HG03378 (cell line): ENCODE measurements at regions not wholly inside any gene's neighbourhood (a gene's known extent, or its start where the extent isn't known, plus 50 kb on each side); places are given as distances from the start of the nearest gene placed in this dataset.

Experiments
- ATAC-seq: cut with Tn5 transposase; IDR thresholded peaks from one replicate; pipeline ENCODE4 v1.9.1; 2021; ENCODE audit warnings: mild to moderate bottlenecking, moderate library complexity; ENCODE audit not compliant: unreplicated experiment

- ATAC-seq: no peak
Observed at GRCh38 chr5:105033637-105034400, 1471.2 kb upstream of the NUDT12 start.

- no peak for ATAC-seq
Observed at GRCh38 chr5:105032917-105033316, 1470.3 kb upstream of the NUDT12 start.

- ATAC-seq: no peak
Observed at GRCh38 chr5:105030153-105030552, 1467.6 kb upstream of the NUDT12 start.

DNA sequence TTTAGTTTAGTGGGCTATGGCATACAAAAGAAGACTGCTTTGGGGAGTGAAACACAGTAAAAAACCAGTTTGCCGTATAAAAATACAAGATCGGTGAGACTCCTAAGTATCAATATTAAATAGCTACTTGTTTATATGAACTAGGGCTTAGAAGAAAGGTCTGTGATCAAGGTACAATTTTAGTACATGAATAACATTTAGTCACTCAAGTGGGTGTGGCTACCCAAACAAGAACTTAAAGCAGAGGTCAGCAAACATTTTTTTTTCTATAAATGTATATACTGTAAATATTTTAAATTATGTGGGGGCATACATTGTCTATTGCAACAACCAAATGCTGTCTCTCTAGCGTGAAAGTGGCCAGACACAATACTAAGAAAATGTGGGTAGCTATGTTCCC is 1452.5 kb upstream of the NUDT12 start:
- ATAC-seq: no peak

DNA sequence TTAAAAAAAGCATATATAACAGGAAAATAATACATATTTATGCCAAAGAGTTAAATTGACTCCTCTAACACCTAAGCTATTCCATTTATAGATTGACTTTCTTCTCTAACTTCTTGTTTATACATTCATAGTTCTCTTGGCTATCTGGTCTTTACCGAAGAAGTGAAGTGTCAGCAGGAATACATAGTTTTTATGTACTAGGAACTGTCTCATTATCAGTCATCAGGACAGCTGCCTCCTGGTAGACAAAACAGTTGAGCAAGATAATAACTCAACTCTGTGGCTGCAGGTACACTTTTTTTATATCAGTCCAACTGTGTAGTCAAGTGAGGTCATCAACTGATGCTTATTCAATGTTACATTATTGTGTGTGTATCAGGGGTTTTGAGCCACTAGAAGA is 1436.0 kb upstream of the NUDT12 start:
- ATAC-seq: no peak

- ATAC-seq: no peak
Observed at GRCh38 chr5:104998169-104998568, 1435.6 kb upstream of the NUDT12 start.

- ATAC-seq: no peak
Observed at GRCh38 chr5:104987074-104987473, 1424.5 kb upstream of the NUDT12 start.

DNA sequence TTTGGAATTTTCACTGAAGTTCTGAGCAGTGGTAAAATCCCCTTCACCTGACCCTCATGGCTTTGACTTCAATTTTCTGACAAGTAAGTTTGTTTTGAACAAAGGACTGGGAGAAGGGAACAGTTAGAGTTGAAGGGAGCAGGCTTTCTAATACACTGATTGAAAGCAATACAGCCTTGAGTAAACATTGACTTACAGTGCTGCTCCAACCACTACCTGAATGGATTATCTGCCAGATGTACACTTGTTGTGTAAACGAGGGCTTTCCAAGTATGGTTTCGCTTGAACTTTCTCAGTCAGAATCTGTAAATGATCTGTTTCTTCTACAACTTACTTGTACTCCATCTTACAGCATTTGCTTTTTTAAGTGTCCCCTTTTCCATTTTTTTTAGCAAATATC is 1414.9 kb upstream of the NUDT12 start:
- no peak for ATAC-seq

DNA sequence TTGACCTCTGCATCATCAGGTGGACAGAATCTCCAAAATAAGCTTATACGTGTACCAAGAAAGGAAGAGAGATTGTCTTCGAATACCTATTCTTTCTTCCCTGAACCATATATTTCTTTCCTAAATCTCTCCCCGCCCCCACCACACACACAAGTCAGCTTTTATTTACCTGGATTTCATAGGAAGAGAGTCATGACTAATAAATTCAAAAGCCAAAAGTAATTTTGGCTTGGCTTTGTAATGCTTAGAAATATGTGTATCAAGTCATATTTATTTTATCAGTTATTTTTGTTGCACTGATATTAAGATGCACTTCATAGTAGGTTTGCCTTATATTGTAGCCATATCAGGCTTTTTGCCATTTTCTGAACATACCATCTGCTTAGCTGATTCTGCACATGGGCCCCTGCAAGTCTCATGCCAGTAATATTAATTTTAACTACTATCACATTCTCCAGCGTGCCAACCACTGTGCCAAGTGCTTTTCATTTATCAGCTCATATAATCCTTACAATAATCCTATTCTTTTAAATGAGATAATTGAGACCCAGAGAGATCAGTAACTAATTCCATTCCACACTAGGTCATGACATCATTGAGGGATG is 1405.3 kb upstream of the NUDT12 start:
- ATAC-seq: no peak

DNA sequence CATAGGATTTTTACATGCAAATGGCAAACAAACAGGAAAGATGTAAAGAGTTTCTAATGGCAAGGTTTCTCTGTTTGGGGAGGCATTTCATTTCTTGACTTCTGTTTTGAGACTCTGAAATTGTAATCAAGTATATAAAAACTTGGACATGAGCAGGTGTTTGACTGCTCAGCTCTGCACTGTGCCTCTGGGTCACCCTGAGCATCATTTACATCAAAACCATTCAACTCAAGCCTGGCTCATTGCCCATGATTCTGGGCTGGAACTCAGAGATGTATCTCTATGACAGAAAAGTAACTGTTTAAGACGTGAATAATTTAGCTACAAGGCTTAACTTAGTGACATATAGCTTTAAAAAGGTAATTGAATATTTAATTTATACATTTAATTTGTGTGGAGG is 1402.4 kb upstream of the NUDT12 start:
- no peak for ATAC-seq

DNA sequence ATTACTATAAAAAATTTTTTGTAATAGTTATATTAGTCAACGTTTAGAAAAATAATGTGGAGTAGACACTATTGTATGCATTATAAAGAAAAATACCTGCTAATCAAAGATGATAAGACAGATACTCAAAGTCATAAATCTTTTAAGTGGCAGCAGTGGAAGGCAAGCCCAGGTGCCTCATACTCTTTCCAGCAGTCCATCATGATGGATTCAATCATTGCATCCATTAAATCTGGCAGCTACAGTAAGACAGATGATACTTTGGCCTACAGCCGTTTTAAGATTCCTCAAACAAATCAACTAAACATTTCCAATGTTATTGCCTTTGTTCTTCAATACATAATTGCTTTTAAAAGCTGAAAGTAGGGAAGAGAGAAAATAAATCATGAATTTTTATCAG is 1392.9 kb upstream of the NUDT12 start:
- no peak for ATAC-seq

- ATAC-seq: no peak
Observed at GRCh38 chr5:104952876-104953275, 1390.3 kb upstream of the NUDT12 start.

DNA sequence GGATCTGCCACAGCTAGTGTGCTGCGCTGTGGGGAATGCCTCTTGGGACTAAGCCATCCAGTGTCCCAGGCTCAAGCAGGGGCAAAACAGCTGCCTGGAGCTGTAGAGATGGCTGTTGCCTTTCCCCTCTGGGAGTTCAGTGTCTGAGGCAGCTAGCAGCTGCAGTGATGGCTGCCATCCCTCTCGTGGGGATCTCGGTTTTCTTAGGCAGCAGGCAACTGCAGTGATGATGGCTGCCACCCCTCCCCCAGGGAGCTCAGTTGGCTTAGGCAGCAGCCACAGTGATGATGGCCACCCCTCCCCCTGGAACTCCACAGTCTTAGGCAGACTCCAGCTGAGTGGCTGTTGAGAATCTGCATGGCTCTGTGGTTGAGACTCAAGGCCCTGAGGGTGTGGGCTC is 1389.2 kb upstream of the NUDT12 start:
- ATAC-seq: no peak

DNA sequence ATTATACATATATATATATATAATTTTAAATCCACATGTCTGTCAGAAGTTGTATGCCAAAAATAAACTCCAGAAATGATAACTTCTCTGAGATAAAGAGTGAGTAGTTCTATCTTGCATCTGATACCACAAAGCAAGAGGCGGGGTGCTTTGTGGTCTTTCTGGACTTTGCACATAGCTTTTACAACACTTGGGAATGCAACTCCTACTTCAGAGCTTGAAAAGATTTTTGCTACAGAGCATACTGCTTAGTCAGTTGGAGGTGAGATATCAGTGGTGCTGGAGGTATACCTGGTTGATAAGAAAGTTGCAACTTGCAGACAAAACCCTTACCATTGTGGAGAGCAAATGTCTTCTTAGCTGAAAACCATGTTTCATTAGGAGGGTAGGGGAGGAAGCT is 1384.5 kb upstream of the NUDT12 start:
- ATAC-seq: no peak

- no peak for ATAC-seq
Observed at GRCh38 chr5:104942735-104943134, 1380.1 kb upstream of the NUDT12 start.

DNA sequence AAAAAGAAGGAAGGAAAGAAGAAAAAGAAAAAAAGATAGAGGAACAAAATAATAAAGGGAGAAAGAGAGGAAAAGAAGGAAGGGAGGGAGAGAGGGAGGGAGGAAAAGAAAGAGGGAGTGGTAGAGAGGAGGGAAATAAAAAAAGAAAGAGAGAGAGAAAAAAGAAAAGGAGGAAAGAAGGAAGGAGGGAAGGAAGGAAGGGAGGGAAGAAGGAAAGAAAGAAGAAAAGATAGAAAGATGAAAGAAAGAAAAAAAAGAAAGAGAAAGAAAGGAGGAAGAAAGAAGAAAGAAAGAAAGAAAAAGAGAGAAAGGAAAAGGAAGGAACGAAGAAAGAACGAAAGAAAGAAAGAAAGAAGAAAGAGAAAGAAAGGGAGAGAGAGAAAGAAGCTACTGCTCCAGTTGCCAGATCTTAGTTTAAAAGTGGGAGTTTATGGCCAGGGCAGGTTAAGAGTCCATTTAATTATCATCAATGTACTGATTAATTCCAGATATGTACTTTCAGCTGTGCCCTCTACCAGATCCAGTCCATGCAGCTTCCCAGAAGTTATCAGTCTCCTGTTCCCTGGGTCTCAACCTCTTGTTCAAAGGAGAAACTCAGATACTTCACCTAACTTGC is 1378.5 kb upstream of the NUDT12 start:
- no peak for ATAC-seq

GRCh38 chr5:104937598-104937997 is 1375.0 kb upstream of the NUDT12 start:
- ATAC-seq: no peak

GRCh38 chr5:104932431-104932830 is 1369.8 kb upstream of the NUDT12 start:
- no peak for ATAC-seq

GRCh38 chr5:104928906-104929520 is 1366.4 kb upstream of the NUDT12 start:
- ATAC-seq: no peak

- ATAC-seq: no peak
Observed at GRCh38 chr5:104915226-104915625, 1352.6 kb upstream of the NUDT12 start.

GRCh38 chr5:104914536-104915070 is 1352.0 kb upstream of the NUDT12 start:
- no peak for ATAC-seq

DNA sequence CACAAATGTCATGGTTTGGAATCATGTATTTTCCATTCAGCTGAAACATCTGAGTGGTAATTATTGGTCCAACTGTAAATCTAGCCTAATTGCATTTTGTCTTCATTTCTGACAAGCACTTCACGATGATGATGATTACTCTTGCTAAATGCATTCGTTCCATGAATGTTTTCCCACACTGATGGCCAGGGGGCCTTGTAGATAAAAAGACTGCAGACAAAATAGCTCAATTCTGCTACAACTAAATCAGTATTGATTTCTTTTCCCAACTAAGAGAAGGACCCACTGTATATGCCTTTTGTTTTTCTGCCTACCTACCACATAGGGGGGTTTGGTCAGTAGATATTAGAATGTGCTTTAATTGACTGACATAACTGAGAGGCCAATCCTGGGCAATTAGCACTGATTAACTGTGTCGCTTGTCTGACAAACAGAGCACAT is 1351.3 kb upstream of the NUDT12 start:
- ATAC-seq: no peak
